ENCODE measurements at regions not wholly inside any gene's neighbourhood (a gene's known extent, or its start where the extent isn't known, plus 50 kb on each side); places are given as distances from the start of the nearest gene placed in this dataset.

DNA sequence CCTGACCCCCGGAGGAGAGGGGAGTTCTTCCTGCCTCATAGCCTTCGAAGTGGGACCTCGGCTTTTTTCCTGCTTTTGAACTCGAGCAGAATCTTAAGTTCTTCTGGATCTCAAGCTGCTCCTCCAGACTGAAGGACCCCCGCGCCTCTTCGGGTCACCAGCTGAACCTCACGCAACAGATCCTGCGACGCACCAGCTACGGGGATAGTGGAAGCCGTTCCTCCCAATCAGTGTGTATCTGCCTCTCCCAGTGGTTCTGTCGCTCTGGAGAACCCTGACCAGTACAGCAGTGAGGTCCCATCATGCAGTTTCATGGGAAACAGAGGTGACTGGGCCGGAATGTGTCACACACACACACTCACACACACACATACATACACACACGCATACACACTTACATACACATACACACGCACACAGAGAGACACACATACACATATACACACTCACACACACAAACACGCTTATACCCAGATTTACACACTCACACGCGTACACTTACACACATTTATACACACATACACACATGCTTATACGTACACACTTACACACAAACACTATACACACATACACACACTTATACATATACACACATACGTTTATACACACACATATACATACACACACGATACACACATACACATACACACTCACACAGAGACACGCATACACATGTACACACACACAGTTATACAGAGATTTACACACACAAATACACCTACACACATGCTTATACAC is 170.0 kb downstream of the TTLL2 start:
- no peak for DNase-seq (ENCODE audit: low read depth)

DNA sequence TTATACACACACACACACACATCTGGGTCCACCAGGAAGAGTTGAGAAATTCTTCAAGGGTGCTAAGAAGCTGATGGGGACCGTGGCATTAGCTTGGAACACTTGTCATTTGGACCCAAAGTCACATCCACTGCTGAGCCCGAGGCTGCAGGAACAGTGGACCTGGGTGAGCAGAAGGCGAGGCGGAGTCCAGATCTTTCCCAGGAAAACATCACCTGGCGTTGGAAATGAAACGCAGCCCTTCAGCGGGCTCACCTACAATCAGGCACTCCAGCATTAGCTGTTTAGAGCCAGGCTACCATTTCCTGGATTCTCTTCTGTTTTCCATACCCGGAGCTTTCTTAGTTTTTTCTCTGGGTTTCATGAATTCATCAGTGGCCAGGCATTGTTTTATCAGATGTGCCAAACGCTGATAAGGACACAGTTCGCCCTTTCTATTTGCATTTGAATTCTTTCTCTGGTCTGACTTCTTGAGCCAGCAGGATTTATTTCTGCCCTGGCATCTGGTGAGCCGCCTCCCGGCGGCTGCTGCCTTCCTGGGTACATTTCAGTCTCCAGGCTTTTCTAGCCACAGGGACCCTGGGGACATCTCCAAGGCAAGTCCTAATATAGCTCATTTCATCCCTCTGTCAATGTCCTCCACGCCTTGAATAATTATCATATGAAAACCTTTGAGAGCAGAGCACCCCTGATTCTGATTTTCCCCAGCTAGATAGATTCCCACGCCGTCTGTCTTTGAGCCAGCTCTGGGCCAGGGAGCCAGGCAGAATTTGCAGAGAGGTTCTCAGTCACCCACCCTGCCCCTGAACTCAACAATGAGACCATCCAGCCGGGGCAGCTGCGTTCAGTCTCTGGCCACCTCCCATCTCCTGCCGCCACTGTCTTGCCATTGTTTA is 170.9 kb downstream of the TTLL2 start:
- DNase-seq (ENCODE audit: low read depth) = no peak

DNA sequence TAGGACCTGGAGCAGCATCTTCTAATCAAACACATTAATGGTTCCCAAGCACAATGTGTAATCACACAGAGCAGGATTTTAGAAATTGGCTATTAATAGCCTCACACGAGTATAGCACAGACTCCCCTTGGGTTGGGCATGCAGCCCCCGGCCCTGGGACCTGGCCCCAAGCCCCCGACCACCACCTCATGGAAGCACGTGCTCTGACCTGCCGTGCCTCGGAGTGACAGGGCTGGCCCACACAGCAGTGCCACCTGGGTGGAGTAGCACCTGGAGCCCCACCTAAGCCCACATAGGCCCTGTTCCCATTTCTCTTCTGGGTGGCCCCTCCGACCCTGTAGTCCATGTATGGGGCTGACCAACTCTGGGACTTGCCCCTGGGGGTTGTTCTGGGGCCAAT is 171.8 kb downstream of the TTLL2 start:
- no peak for DNase-seq (ENCODE audit: low read depth)

DNA sequence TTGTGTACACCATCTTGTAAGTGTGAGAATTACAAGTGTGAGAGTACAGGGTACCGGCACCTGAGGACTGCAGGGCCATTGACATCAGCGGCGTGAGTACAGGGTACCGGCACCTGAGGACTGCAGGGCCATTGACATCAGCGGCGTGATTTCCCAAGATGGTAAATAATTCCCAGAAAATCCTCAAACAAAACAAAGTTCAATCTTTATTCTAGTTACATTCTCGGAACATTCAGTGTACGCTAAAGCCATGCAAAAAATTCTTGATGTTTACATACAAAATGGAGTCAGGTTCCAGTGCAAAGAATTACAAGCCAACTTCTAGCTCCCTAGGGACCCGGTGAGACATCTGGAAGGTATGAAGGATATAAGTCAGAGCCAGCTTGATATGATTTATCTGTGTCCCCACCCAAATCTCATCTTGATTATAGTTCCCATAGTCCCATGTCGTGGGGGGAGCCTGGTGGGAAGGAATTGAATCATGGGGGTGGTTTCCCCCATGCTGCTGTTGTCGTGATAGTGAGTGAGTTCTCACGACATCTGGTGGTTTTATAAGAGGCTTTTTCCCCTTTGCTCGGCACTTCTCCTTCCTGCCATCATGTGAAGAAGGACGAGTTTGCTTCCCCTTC is 172.7 kb downstream of the TTLL2 start:
- DNase-seq (ENCODE audit: low read depth) = no peak

DNA sequence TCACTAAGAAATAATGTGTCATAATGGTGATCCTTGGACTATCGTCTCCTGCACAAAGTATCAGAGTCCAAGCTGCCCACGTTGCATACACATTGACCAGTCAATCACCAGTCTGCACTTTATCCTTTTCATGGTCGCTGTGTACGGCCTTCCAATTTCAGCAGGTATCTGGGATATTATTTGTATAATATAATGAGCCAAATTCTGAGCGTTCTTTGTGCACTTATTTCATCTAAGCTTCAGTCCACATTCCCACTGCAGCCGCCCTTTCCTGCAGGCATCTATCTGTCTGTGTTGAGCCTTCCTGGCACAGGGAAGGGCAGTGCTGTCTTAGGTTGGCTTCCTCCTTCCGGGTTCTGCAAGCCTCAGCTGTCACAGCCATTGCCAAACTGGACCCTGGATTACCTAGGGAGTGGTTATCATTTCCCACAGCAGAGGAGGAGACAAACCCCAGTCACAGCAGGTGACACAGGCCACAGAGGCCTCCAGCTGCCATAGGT is 174.3 kb downstream of the TTLL2 start:
- no peak for DNase-seq (ENCODE audit: low read depth)

DNA sequence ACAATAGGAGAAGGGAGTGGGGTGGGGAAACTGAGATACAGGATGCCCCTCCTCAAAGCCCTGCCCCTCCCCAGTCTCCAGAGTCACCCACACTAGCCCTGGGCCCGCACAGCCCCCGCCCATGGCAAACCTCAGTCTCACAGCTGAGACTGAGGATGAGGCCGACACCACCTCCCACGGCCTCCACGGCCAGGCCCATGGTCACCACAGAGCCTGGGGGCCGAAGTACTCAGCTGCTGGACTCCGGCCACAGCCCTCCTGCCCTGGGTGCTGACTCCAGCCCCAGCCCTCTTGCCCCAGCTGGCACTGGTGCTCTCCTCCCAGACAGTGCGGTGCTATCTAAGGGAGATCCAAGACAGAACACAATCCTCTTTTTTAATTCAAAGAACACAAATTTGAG is 176.1 kb downstream of the TTLL2 start:
- DNase-seq (ENCODE audit: low read depth) = no peak

DNA sequence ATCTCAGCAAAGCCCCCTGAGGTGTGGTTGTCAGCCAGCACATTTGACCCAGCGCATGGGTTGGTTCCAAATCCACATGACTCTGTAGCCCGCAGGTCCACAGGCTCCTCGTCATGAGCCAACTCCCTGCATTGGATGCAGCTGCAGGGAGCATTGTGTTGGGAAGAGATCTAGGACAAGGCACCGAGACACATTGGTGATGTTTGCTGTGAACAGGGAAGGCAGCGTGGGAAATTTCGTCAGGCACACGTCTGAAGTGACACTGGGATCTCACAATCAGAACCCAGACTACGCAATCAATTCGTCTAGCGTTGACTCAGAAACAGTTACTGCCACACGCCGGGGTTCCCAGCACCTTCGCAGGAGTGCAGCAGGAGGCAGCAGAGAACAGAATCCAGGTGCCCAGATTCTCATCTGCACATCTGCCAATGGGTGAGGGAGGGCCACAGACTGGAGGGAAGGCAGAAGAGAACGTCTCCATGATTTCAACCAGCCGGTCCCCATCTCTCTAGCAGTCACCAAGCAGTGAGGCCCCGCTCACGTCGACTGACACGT is 177.0 kb downstream of the TTLL2 start:
- no peak for DNase-seq (ENCODE audit: low read depth)

DNA sequence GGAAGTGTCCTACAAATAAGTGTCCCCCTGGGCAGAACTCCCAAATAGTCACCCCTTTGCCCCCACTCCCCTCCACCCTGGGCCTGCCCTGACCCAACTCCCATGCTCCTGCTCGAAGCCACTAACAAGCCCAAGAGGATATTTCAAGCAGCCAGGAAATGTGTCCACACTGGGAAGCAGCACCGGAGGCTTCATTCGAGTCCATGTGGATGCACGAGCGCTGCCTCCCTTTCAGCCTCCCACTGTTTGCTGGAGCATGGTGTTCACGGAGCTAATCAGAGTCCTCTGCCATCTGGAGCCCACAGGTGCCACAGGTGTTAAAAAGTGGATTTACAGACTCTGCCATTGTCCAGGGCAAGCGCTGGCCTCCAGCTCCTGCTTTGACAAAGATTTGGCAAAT is 177.6 kb downstream of the TTLL2 start:
- no peak for DNase-seq (ENCODE audit: low read depth)

DNA sequence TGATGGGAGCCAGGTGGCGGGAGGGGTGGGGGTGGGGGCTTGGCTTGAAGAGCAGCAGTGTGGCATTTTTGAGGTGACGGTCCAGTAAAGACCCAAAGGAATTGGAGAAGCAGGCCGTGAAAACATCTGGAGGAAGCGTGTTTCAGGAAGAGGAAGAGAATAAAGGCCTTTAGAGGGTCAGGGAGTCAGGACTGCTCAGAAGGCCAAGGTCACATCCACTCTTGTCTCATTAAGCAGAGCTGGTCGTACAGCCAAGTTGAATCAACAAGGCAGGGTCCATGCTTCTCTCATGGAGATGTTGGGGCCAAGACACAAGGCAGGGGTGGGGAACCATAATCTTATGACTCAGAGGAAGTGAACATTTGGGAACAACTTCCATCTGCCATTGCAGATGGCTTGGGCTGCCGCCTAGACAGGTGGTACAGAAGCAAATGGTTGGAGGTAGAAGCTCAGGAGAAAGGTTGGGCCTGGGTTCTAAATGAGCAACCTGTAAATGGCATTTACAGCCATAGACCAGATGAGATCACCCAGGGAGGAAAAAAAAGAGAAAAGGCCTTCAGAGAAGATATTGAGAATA is 179.6 kb downstream of the TTLL2 start:
- DNase-seq (ENCODE audit: low read depth) = no peak

DNA sequence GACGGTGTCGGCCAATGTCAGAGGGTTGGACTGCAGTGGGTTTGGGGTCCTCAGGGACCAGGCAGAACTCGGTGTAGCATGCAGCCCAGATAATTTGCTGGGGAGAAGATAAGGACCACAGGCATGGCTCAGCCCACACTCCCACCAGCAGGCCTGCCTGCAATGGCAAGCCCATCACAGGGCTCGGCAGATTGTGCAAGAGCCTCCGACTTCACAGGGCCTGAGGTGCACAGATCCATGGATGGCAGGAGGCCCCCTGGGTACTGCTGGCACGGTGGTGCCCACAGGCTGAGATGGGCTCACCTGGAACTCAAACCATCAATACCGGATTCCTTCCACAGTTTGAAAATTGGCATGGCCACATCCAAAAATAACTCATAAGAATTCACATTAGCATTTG is 180.3 kb downstream of the TTLL2 start:
- DNase-seq (ENCODE audit: low read depth) = no peak

DNA sequence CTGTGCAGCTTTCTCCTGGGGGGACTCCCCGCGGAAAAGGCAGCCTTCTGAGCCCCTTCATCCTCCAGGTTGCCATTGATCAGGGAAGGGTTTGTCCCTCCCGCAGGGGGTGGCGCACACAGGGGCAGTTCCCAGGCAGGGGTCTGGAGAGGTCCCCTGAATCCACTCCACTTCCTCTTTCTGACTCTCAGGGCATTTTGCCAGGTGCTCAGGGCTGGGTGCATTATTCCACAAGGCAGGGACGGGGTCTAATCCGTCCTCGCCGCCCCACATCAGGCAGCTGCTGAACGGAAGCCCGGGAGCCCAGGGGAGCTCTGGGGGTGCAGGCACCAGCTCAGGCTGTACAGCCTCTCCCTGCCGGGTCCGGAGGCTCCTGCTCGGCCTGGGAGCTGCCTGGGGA is 180.9 kb downstream of the TTLL2 start:
- no peak for DNase-seq (ENCODE audit: low read depth)

DNA sequence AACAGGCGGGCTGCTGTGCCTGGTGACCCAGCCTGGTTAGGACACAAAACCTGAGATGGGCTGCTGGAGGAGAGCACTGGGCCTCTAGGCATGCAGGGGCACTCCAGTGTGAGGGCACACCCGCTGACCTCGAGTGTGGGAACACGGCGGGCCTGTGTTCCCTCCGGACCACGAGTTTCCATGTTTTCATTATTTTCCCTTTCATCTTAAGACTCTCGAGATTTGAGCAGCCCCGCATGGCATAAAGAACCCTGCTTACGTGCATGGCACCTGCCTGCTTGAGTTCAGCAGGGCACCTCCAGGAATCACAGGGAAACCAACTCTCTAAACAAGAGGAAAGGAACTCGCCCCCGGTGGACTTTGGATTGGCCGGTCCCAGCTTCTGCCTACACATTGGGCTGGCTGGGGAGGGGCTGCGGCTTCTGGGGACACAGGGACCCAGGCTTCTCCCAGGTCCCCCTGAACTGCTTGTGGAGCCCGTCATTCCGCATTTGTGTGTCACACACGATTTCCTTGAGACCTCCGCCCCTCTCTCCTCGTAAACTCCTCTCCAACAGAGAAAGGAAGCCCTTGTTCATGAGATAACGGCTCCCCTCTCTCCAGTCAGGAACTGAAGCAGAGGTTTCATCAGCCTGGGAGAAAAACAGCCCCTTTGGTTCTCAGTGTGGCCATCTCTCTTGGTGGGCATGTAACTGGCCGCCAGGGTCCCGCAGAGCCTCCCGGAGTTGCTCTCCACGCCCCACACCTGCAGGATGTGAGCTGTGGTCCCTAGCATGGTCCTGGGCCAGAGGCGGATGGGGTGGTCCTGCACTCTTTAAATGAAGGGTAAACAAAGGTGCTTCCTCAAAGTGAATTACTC is 181.8 kb downstream of the TTLL2 start:
- DNase-seq (ENCODE audit: low read depth) = no peak

DNA sequence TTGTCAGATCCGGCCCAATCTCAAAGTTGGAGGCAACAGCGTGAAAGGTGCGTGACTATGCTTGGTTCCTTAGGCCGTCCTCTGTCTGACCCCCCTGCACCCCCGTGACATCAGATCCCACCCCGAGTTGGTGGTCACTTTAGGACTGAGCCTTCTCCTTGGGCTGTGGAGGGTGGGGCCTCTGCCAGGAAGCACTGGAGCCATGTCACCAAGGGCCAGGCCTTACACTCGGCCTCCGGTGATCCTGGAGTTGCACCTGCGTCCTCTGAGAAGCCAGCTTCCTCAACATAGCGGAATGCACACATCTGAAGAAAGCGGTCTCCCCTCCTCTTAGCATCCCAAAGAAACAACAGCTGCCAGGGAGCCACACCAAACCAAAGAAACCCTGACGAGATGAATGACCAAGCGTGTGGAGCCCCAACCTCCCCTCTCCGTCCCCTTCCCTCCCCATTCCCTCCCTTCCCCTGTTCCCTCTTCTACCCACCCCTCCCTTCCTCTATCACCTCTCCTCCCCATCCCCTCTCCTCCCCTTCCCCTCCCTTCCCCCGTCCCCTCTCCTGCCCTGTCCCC is 182.6 kb downstream of the TTLL2 start:
- DNase-seq (ENCODE audit: low read depth) = no peak

DNA sequence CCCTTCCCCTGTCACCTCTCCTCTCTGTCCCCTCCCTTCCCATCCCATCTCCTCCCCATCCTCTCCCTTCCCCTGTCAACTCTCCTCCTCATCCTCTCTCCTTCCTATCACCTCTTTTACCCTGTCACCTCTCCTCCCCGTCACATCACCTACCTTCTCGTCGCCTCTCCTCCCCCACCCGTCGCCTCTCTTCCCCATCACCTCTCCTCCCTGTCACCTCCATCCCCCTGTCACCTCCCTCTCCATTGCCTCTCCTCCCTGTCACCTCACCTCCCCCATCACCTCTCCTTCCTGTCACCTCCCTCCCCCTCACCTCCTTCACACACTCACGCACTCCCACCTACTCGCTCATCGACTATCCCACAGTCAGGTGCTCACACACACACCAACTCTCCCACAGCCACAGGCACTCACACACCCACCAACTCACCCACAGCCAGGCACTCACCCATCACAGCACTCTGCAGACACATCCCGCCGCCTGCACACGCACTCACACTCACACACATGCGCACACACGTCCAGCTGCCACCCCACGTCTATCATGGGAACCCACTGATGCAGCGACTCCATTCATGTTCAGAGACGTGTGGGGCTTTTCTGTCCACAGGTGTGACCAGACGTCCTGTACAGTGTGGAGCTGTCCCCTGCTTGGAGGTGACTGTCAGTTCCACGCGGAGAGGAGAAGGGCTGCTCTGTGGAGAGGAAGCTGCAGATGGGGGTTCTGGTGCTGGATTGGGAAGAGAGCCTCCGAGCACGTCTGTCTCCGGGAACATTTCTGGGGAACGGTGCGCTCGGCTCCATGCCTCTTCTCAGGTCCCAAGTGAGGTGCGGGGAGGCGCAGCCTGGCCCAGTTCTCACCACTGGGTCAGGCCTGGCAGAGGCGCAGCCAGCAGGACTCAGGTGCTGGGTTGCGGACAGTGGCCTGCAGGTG is 184.3 kb downstream of the TTLL2 start:
- no peak for DNase-seq (ENCODE audit: low read depth)

DNA sequence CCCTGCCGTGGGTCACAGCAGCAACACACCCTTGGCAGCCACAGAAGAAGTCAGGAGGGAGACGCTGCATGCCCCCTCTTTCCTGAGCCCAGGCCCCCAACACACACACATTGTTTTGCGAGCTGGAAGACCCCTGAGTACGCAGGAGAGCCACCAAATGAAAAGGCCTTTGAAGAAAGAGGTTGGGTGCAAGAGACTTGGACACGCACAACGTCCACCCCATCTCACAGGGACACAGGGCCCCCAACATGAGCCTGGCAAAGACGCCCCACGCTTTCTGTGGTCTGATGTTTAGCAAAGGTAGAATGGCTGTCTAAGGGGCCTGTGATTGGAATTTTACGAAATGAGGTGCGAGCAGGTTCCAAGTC is 185.0 kb downstream of the TTLL2 start:
- no peak for DNase-seq (ENCODE audit: low read depth)

DNA sequence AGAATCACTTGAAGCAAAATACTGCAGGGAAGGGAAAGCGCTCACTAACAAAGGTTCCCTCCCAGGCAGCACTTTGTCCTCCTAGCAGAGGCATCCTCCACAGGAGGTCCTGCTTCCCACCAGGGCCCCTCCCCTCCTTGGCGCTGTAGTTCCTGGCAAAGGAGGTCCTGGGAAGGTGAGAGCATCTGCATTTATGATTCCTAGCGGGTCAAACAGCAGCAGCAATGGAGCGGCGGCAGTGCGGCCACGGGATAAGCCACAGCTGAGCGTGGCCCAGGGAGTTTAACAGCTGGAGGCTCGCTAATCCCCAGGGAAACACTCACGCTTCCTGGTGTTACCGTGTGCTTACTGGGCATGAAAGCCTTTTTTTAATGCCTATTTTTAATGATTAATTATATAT is 185.8 kb downstream of the TTLL2 start:
- DNase-seq (ENCODE audit: low read depth) = no peak

DNA sequence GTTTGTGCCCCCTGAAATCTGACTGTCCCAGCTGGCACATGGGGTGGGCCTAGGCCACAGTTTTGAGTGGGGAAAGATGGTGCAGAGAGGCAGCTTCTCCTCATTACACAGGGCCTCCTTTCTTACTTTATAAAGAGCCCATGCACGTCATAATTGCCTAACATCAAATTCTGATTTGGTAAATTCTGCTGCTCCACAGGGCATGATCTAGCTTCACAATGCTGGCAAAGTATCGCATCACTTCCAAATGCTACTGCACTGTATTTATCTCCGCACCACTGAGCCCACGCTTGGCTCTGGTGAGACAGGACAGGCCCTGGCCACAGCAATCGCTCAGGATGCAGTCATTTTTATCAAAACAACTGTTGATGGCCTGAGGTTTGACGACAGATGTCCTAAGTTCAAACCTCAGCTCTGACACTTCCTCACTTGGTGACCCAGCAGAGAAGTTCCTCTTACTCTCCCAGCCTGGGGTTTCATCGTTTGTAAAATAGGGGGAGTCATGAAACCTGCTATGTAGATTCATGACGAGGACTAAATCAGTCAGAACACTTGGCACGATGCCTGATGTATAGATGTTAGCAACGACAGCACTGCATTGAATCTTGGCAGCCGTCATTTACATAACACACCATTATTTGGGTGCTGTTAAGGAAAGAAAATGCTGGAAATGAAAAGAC is 187.9 kb downstream of the TTLL2 start:
- DNase-seq (ENCODE audit: low read depth) = no peak

DNA sequence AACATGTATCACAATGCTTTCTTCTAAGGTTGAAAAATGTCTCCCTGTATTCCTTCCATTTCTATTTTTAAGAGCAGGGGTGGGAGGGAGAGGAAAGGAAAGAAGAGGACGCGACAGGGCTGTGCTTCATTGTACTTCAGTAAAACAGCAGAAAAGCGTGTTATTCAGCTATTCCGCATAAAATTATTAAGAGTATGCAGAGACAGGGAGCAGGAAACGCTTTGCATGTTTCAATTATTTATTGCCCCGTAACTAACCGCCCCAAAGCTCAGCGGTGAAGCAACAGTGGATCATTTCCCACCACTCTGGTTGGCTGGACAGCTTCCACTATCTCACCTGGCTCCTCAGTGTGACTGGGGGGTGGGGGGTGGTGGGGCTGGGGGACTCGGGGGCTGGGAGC is 188.9 kb downstream of the TTLL2 start:
- DNase-seq (ENCODE audit: low read depth) = no peak

DNA sequence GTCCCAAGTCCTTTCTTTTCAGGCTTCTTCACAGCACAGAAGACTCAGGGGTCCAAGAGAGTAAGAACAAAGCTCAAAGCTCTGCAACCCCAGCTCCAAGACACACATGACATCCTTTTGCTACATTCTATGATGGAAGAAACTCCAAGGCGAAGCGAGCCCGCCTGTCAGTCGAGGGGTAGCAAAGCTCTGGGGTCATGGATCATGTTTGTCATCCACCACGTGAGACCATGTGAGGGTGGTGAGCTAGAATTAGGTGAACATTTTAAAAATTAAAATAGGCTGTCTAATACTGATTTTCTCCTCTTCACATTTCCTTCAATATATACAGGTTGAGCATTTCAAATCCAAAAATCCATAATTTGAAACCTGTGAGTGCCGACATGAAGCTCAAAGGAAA is 189.6 kb downstream of the TTLL2 start:
- DNase-seq (ENCODE audit: low read depth) = no peak

Measured in fibroblast of gingiva (primary cell).